ENCODE measurements at regions not wholly inside any gene's neighbourhood (a gene's known extent, or its start where the extent isn't known, plus 50 kb on each side); places are given as distances from the start of the nearest gene placed in this dataset.

GRCh38 chr10:43862756-43863155 lies 214.1 kb upstream of the ZNF32 start:
- H3K27me3 Mint-ChIP-seq (ENCODE audit: low read depth in 3 of 3): peaks cover 7 to 11% (median 8%) of the 10 kb centered on the region in 3 donors
- no peaks in the 10 kb centered on the region for H3K9me3 Mint-ChIP-seq
- H3K4me3 ChIP-seq (replicated peaks in 1 of 3; ENCODE audit: low read depth in 2 of 3, low read length in 3 of 3): no peak overlapping the region

GRCh38 chr10:43861966-43862751 lies 213.5 kb upstream of the ZNF32 start:
- Mint-ChIP-seq H3K27ac (no peak overlapping the region), H3K27me3 (ENCODE audit: low read depth in 3 of 3) (peaks cover 7 to 15% (median 8%) of the 10 kb centered on the region in 3 donors), H3K4me3 (no peak overlapping the region), H3K36me3 (no peaks in the 10 kb centered on the region), H3K9me3 (no peaks in the 10 kb centered on the region), H3K4me1 (no peaks in the 10 kb centered on the region)
- DNase-seq: no peak
- WGBS (ENCODE audit: insufficient coverage): 95% methylated on average over 2 of the region's 3 CpGs
- Histone ChIP-seq H3K79me2 (ENCODE audit: insufficient read depth, low read length) (no peaks in the 10 kb centered on the region), H3K4me2 (replicated peaks; ENCODE audit: extremely low read depth, low read length, poor library complexity, severe bottlenecking) (no peak overlapping the region), H3K27ac (ENCODE audit: low read depth in 1 of 2, low read length in 2 of 2) (no peak overlapping the region), H3K4me3 (replicated peaks in 1 of 3; ENCODE audit: low read depth in 2 of 3, low read length in 3 of 3) (no peak overlapping the region), H3K4me1 (ENCODE audit: control insufficient read depth in 1 of 2, insufficient read depth in 2 of 2, low read length in 2 of 2) (no peaks in the 10 kb centered on the region), H2AFZ (ENCODE audit: insufficient read depth, low read depth, low read length, poor library complexity, severe bottlenecking) (no peak overlapping the region), H4K20me1 (ENCODE audit: insufficient read depth, low read length) (no peaks in the 10 kb centered on the region), H3K9ac (ENCODE audit: insufficient read depth, low read length, poor library complexity, severe bottlenecking) (no peak overlapping the region), H3K9me3 (replicated peaks in 1 of 2; ENCODE audit: control insufficient read depth in 1 of 2, insufficient read depth in 1 of 2, low read length in 2 of 2) (no peaks in the 10 kb centered on the region), H3K27me3 (ENCODE audit: control insufficient read depth in 2 of 2, insufficient read depth in 2 of 2, low read length in 2 of 2) (peaks cover 0 to 3% of the 10 kb centered on the region in 2 donors), H3K36me3 (replicated peaks in 1 of 2; ENCODE audit: control insufficient read depth in 1 of 2, insufficient read depth in 2 of 2, low read length in 2 of 2) (no peaks in the 10 kb centered on the region)
- TF ChIP-seq CTCF (IDR thresholded peaks at IDR 0.05): no peak
- intact Hi-C loops (cut with micrococcal nuclease): no loop called here

More at GRCh38 chr10:43862756-43863155, 214.1 kb upstream of the ZNF32 start:
- no peaks in the 10 kb centered on the region for H3K36me3 Mint-ChIP-seq
- no peak overlapping the region for H3K9ac ChIP-seq (ENCODE audit: insufficient read depth, low read length, poor library complexity, severe bottlenecking)
- no peaks in the 10 kb centered on the region for H4K20me1 ChIP-seq (ENCODE audit: insufficient read depth, low read length)
- intact Hi-C loops (cut with micrococcal nuclease): no loop called here
- H3K4me3 Mint-ChIP-seq: no peak overlapping the region
- H2AFZ ChIP-seq (ENCODE audit: insufficient read depth, low read depth, low read length, poor library complexity, severe bottlenecking): no peak overlapping the region
- H3K36me3 ChIP-seq (replicated peaks in 1 of 2; ENCODE audit: control insufficient read depth in 1 of 2, insufficient read depth in 2 of 2, low read length in 2 of 2): no peaks in the 10 kb centered on the region
- no peak for TF ChIP-seq CTCF (IDR thresholded peaks at IDR 0.05)
- no peak overlapping the region for H3K27ac Mint-ChIP-seq
- no peaks in the 10 kb centered on the region for H3K79me2 ChIP-seq (ENCODE audit: insufficient read depth, low read length)
- DNase-seq: no peak
- H3K4me1 ChIP-seq (ENCODE audit: control insufficient read depth in 1 of 2, insufficient read depth in 2 of 2, low read length in 2 of 2): no peaks in the 10 kb centered on the region
- H3K4me1 Mint-ChIP-seq: no peaks in the 10 kb centered on the region
- H3K27me3 ChIP-seq (ENCODE audit: control insufficient read depth in 2 of 2, insufficient read depth in 2 of 2, low read length in 2 of 2): peaks cover 0 to 2% of the 10 kb centered on the region in 2 donors
- H3K4me2 ChIP-seq (replicated peaks; ENCODE audit: extremely low read depth, low read length, poor library complexity, severe bottlenecking): no peak overlapping the region
- H3K27ac ChIP-seq (ENCODE audit: low read depth in 1 of 2, low read length in 2 of 2): no peak overlapping the region
- 96% methylated on average over 4 of the region's 5 CpGs for WGBS (ENCODE audit: insufficient coverage)
- H3K9me3 ChIP-seq (replicated peaks in 1 of 2; ENCODE audit: control insufficient read depth in 1 of 2, insufficient read depth in 1 of 2, low read length in 2 of 2): no peaks in the 10 kb centered on the region
